HS-5 (cell line): ENCODE measurements at regions not wholly inside any gene's neighbourhood (a gene's known extent, or its start where the extent isn't known, plus 50 kb on each side); places are given as distances from the start of the nearest gene placed in this dataset.
A peak's percentile ranks its signal among the peaks of the same experiment; 100 is the strongest.

Experiments used
- DNase-seq: peaks from one replicate; pipeline ENCODE4 v3.0.0-alpha.2; 2012; ENCODE audit warnings: low read depth

DNA sequence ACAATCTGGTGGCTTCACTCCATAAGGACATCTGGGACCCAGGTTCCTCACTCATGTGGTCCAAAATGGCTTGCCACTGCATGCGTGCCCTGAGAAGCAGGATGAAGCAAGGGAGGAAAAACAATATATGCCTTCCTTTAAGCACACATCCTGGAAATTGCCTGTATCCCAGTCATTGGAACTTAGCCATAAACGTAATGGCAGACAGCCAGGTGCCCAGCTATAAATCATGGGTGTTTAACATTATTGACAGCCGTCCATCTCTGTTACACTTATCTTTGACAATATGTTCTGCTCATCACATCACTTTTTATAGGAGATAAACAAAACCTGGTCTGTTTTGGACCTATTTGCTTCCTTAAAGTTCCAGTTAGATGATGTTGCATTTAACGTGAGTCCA lies 181.0 kb downstream of the AASDH start:
- no peak for DNase-seq

DNA sequence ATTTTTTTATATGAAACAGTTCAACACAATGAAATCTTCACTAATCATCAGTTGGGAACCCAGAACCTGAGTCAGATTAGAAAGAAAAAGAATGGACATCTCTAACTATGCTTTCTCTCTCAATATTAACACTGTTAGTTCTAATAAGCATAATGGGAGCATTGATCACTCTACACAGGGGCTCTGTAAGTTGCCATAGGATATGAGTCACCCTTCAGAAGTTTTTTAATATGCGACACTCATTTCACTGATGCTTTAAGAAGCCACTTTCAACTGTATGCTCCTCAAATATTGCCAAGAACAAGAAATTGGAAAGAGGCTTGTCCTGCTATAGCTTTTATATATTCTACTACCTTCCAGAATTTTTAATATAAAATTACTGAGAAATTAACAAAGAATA lies 187.0 kb downstream of the AASDH start:
- no peak for DNase-seq

DNA sequence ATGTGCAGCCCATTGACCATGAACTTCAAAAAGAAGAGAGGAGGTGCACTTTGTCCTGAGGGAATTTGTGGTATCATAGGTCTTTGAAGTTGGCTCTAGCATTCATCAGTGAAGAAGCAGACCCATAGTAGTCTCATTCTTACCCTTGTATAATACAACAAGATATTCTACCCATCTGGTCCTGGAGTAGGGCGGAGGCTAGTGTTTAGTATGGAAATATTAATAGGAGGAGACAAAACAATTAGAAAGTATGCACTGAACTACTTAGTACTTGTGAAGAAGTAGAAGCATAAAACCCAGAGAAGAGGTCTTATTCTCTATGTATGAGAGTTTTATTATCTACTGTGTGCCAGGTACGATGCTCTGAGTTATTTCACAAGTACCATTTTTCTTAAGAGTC lies 189.0 kb downstream of the AASDH start:
- no peak for DNase-seq

DNA sequence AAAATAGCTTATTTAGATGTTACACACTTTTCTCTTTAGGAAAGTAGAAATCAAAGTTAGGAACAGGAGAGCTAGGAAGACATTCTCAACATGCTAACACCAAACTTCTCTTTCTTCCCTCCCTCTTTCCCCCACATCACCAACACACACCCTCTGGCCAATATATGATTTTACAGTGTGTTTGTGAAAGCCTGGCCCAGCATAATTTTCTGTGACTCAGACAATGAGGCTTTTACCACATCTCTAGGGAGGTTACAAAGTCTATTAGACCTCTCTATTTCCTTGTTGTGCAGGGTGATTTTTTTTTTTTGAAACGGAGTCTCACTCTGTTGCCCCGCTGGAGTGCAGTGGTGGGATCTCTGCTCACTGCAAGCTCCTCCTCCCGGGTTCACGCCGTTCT lies 189.9 kb downstream of the AASDH start:
- DNase-seq = no peak

DNA sequence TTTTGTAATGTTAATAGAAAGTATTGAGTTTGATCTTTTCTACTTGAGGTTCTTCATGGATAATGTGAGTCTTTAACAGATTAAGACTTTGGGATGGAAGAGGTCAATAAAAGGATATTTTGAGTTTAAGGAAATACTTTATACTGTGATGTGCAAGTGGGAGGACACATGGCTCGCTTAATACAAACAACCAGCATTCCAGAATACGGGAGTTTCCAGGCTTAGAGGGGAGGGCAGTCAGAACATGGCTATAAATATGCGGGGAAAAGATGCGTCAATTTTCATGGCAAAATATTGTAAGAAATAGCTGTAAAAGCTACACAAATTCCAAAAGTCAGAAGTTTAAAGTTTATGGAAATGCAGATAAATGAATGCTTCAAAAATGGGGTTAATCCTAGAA lies 192.3 kb downstream of the AASDH start:
- no peak for DNase-seq

DNA sequence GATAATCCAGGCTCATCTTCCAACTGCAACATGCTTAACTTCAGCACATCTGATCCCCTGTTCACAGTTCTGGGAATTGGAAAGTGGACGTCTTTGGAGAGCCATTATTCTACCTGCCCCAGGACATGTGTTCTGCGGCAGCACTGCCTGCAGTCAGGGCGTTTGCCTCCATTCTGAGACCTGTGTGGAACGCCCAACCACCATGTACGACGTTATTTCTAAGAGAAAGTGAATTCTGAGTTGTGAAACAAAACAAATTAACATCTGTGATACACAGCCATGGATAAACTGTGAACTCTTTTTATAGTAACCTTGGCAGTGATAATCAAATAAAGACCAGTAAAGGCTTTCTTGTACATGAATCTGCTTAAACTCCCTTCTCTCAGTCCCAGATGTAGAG lies 195.8 kb downstream of the AASDH start:
- DNase-seq = no peak

DNA sequence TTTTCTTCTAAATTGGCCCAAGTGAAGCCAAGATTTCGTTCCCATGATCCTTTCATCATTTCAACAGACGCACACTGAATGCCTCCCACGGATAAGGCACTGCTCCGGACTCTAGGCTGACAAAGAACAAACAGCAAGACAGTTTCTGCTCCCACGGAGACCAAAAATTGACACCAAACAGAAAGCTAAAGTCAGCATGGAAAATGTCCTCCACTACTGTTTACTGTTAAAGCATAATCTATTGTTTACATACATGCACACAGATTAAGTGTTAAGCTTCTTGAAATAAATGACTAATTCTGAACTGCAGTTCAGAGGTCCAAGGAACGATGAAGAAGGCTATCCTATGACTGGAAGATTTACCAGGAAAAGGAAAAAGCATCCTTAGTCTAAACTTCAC lies 199.6 kb downstream of the AASDH start:
- no peak for DNase-seq

DNA sequence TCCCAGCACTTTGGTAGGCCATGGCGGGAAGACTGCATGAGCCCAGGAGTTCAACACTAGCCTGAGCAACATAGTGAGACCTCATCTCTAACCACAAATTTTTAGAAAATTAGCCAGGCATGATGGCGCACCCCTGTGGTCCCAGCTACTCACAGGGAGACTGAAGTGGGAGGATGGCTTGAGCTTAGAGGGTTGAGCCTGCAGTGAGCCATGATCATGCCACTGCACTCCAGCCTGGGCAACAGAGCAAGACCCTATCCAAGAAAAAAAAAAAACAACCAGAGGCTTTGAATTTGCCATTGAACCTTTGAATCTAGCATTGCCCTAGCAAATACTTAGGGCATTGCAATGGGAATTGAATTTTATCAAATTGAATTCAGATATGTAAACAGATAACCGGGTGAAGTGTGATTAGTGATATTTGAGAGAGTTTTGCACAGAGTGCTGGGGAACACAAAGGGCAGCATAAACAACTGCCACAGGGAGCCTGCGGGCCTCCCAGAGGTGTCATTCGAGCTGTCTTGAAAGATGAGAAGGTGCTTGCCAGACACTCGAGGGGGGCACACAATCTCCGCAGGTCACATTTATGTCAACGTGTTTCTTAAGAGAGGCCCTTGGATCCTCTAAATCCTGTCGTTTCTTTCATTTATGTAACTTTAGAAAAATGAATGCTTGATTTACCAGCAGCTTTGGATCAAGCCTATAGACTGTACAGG lies 200.3 kb downstream of the AASDH start:
- DNase-seq = no peak

DNA sequence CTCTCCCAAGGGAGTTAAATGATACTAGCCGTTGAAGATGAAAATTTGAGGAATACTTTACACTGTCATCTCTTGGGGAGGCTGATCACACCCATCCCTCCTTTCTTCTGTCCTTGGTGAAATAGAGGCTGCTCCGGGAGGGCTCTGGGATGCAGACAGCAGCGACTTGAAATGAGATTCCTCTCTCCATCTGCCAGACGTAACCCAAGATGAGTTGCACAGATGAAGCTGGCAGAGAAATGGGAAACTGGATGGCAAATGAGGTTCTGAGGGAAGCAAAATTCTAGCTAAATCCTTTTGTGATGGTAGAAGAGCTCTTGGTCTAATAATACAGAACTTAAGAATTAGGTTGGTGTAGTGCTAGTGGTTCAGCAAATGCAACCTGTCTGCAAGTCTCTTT lies 201.4 kb downstream of the AASDH start:
- no peak for DNase-seq

DNA sequence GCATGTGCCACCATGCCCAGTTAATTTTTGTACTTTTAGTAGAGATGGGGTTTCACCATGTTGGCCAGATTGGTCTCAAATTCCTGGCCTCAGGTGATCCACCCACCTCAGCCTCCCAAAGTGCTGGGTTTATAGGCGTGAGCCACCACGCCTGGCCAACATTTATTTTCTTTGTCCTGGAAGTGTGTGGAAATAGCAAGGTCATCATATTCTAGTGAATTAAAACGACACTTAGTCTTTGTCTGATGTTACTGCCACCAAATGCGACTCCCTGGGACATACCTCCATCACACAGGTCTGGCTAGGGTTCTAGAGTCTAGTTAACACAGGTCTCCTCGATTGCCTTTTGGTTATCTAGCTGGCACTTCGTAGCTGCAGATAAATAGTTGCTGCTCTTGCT lies 203.1 kb downstream of the AASDH start:
- no peak for DNase-seq

DNA sequence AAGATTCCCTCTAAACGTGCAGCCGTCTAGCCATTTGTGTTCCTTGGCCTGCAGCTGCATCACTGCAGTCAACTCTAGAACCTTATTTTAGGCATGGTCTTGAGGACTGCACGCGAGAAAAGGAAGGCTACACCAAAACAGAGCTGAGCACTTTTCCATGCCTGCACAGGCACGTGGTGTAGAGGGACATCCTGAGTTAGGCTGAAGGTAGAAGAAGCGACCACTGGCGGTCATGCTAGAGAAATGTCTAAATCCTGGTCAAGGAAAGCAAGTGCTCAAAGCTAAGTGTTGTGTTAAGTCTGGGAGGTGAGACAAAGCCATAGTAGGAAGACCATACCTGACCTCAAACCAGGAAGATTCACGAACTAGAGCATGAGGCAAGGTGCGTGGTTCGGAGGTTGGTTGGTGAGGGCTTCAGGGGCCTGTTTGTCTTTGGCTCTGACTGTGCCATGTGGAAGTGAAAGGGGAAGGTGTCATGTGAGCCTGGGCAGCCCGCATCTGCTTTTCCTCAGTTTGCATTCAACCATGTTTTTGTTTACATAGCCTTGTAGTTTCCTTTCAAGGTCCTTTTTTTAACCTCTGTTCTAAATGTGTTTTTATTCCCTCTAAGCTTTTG lies 203.8 kb downstream of the AASDH start:
- no peak for DNase-seq

DNA sequence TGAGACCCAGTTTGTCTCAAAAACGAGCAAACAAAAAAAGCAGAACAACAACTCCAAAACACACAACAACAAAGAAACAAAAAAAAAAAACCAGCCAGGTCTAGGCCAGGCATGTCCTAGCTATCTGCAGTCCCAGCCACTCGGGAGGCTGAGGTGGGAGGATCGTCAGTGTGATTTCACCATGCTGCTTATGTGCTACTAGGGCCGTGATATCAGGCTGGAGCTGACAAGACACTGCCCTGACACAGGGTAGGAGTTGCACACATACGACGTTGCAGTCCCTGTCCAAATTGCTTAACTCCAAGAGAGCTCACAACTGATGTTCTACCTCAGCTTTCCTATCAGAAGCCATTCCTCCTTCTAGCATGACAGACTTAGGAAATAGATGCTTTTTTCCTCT lies 204.9 kb downstream of the AASDH start:
- no peak for DNase-seq

DNA sequence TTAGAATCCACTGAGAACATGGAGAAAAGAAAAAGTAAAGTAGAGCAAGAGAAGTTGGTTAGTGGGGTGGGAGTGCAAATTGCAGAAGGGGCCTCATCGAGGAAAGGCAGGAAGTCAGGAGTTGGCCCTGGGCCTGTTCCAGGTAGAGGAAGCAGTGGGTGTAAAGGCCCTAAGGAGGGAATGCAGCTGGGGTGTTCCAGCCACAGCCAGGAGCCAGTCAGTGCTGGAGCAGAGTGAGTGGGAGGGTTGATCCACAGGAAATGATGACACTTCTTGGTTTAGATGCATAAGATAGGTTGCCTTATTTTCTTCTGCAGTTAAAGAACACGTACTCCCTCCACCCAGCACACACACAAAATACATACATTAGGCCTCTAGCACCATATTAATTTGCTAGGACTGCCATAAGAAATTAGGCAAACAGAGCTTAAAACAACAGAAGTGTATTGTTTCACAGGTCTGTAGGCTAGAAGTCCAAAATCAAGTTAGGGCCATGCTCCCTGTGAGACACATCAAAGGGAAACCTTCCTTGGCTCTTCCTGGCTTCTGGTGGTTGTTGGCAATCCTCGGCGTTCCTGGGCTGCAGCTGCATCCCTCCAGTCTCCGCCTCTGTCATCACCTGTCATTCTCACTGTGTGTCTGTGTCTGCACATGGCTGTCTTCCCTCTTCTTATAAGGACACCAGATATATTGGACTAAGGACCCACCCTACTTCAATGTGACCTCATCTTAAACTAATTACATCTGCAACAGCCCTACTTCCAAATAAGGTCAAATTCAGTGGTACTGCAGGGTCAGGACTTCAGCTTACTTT lies 205.9 kb downstream of the AASDH start:
- no peak for DNase-seq

DNA sequence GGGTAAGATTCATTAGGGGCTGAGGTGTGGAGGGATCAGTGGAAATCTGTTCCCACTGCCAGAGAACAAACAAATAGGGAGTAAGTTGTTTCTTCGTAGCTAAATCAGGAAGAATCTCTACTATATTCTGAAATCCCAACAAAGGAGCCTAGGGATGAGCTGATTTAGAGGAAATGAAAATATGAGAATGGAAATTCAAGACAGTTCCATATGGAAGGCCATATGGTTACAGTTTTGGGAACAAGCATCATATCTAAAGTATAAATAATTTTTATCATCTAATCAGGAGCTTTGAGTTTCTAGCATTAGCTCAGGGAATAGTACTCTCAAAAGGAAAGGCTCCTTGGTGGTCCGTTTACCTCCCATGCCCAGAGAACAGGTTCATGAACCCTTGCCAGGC lies 218.2 kb downstream of the AASDH start:
- DNase-seq = no peak

DNA sequence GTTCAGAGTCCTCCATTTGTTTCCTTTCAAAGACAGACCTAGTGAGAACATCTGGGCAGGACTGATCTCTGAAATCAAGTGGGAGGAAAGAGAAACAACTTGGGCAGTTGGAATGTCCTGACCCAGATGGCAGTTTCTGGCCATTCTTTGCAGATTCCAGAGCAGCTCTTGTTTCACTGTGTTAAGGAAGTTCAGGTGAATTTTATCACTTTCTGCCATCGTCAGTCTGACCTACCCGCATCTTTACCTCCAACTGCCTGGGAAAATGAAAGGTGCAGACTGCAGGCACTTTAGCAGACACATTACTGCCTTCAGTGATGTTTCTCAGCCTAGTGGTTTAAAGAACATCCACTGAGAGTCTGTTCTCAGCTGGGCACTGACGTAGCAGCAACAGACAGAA lies 216.2 kb downstream of the CEP135 start:
- no peak for DNase-seq

DNA sequence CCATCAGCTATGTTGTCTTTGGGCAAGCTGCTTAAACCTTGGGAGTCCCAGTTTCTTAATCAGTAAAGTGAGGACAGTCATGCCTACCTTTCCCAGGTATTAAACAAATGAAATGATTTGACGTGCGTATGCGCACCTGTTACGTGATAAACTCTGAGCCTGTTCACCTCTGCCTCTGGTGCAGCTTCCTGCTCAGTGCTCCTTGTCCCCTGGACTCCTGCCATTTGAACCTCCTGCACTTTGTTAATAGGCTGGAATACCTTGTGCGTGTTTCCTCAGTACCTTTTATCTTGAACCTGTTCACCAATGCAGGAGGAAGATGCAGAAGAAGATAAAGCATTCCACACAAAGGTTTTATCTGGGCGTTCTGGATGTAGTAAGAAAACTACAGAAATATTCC lies 211.9 kb downstream of the CEP135 start:
- no peak for DNase-seq

DNA sequence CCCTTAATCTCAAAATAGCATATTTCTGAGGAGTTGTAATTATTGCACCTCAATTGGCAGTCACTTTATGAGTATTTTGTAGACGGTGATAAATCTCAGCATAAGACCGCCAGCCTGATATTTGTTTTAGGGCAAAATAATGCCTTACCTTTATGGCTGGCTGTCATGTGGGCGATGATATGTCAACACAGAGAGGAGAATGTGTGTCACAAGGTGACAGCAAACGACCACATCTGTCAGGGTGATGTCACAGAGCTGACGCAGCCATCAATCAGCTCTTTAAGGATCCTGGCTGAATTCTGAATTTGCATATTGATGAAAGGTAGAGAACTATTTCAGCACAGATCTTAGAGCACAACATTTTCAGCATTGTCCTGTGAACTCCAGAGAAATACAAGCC lies 209.7 kb downstream of the CEP135 start:
- no peak for DNase-seq

DNA sequence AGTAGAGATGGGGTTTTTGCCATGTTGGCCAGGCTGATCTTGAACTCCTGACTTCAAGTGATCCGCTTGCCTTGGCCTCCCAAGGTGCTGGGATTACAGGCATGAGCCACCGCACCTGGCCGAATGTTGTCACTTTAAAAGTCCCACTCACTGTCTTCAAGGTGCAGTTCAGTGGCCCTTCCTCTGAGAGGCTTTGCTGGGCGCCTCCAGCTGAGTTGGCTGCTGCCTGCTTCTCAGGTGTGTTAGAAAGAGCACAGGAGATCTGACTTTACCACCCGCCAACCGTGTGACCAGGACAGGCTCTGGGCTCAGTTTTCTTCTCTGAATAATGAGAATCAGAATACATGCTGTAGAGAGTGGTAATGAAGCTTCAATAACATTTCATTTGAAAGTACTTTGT lies 207.4 kb downstream of the CEP135 start:
- DNase-seq = no peak

DNA sequence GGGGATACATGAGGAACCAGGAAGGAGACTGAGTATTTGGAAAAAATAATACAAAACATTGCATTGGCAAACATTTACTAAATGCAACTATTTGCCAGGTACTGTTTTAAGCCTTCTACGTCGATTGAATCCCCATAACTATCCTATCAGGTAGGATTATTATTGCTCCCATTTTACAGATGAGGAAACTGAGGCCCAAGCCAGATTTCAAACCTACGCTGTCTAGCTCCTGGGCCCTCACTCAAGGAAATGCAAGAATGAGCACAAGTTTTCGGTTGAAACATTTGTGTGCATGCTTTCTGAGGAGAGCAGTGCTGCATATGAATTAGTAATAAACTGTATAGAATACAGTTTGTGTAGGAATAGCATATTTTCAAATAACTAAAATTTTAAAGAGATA lies 206.7 kb downstream of the CEP135 start:
- DNase-seq = no peak

DNA sequence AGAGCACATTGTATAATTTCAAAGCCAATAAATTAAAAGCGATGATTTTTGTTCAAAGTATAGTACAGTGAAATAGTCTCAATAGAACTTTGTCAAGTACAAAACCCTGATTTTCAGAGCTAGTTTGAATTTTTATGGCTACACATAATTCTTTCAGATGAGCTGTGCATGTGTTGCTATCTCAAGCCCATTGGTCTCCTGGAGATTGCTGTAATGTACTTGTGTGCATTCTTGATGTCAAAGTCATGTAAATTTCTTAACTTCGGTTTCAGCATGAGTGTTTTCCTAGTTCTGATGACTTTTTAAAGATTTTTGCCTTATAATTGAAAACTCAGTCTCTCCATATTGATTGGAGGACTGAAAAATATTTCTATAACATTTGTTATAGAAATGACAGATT lies 200.8 kb downstream of the CEP135 start:
- DNase-seq = peak; percentile 47

DNA sequence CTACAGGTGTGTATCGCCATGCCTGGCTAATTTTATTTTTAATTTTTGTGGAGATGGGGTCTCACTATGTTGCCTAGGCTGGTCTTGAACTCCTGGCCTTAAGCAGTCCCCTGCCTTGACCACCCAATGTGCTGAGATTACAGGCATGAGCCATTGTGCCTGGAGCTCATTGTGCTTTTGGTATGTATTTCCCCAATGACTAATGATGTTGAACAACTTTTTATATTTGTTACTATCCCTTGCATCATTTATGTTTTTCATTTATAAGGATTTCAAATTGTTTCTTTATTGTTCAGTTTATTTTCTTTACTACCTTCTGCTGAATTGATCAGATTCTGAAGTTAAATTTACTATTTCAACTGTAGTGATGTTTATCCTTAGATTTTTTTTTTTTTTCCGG lies 199.7 kb downstream of the CEP135 start:
- DNase-seq = no peak

DNA sequence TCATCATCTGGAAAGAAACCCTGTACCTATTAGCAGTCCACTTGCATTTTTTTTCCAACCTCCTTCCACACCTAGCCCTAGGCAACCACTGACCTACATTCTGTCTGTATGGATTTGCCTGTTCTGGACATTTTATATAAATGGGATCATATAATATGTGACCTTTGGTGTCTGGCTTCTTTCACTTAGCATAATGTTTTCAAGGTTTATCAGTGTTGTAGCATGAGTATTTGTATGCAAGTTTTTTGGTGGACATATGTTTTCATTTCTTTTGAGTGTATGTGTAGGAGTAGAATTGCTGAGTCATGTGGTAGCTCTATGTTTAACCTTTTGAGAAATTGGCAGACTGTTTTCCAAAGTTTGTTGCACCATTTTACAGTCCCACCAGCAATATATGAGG lies 198.6 kb downstream of the CEP135 start:
- no peak for DNase-seq

DNA sequence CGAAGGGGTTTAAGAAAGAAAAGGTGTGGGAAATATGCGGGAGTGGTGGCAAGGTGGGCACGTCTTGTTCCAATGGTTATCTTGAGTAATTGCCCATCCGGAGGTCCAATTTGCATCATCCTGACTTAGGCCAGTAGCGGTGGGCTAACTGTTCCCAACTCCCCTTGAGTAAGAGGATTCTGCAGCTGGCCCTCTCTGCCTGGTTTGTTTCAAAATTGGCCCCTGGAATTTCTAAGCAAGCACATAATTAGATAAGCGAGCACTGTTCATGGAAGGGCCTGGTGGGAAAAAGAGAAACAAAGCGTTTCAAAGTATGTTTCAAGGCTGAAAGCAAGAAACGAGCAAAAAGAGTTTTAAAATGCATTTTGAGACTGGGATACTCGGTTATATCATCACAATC lies 198.2 kb downstream of the CEP135 start:
- no peak for DNase-seq
